ENCODE measurements at regions not wholly inside any gene's neighbourhood (a gene's known extent, or its start where the extent isn't known, plus 50 kb on each side); places are given as distances from the start of the nearest gene placed in this dataset.

DNA sequence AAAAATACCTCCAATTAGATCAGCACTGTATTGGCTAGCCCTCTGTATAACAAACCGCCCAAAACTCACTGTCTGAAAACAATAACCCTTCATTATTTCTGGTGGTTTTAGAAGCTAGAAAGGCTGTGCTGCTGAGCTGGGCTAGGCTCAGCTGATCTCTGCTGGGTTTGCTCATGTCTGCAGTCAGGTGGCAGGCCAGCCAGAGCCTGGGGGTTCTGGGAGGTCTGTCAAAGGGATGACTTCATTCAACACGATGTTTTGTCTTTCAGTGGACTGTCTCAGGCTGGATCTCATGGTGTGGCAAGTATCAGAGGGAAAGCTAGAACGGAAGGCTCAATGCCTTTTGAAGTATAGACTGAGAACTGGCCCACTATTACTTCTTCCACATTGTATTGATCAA, 335.1 kb upstream of the DMAC1 start:
- intact Hi-C loops (cut with micrococcal nuclease; ENCODE audit: unreplicated experiment) = no loop called here
- H3K4me3 ChIP-seq (replicated peaks in 1 of 3; ENCODE audit: insufficient read depth in 1 of 3, low read depth in 2 of 3, low read length in 3 of 3) = no peak overlapping the region
- POLR2A ChIA-PET = no interaction called here
- TF ChIP-seq ZNF652 (CRISPR knock-in tag; IDR thresholded peaks at IDR 0.05; ENCODE audit: borderline replicate concordance, low read depth) (no peak), ZBTB21 (CRISPR knock-in tag; IDR thresholded peaks at IDR 0.05) (no peak), ZNF615 (CRISPR knock-in tag; IDR thresholded peaks at IDR 0.05; ENCODE audit: borderline replicate concordance) (no peak), ZNF260 (CRISPR knock-in tag; IDR thresholded peaks at IDR 0.05; ENCODE audit: borderline replicate concordance, low read depth) (no peak), POLR2AphosphoS5 (IDR thresholded peaks at IDR 0.05; ENCODE audit: low read depth, low read length) (no peak)
- TF ChIP-seq, protein P1, sequence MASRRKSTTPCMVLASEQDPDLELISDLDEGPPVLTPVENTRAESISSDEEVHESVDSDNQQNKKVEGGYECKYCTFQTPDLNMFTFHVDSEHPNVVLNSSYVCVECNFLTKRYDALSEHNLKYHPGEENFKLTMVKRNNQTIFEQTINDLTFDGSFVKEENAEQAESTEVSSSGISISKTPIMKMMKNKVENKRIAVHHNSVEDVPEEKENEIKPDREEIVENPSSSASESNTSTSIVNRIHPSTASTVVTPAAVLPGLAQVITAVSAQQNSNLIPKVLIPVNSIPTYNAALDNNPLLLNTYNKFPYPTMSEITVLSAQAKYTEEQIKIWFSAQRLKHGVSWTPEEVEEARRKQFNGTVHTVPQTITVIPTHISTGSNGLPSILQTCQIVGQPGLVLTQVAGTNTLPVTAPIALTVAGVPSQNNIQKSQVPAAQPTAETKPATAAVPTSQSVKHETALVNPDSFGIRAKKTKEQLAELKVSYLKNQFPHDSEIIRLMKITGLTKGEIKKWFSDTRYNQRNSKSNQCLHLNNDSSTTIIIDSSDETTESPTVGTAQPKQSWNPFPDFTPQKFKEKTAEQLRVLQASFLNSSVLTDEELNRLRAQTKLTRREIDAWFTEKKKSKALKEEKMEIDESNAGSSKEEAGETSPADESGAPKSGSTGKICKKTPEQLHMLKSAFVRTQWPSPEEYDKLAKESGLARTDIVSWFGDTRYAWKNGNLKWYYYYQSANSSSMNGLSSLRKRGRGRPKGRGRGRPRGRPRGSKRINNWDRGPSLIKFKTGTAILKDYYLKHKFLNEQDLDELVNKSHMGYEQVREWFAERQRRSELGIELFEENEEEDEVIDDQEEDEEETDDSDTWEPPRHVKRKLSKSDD (CRISPR knock-in tag; IDR thresholded peaks at IDR 0.05; ENCODE audit: low read depth) = no peak
- TF ChIP-seq, protein P2, sequence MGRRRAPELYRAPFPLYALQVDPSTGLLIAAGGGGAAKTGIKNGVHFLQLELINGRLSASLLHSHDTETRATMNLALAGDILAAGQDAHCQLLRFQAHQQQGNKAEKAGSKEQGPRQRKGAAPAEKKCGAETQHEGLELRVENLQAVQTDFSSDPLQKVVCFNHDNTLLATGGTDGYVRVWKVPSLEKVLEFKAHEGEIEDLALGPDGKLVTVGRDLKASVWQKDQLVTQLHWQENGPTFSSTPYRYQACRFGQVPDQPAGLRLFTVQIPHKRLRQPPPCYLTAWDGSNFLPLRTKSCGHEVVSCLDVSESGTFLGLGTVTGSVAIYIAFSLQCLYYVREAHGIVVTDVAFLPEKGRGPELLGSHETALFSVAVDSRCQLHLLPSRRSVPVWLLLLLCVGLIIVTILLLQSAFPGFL (CRISPR knock-in tag; IDR thresholded peaks at IDR 0.05) = no peak
- CTCF ChIA-PET (ENCODE audit: low intra/inter-chr PET ratio, low total read pairs) = no interaction called here
- H3K4me1 ChIP-seq (ENCODE audit: insufficient read depth, low read length) = no peaks in the 10 kb centered on the region
- H3K9ac ChIP-seq (ENCODE audit: insufficient read depth, low read depth, low read length) = no peak overlapping the region
- no peak overlapping the region for H3K27ac ChIP-seq (ENCODE audit: extremely low read length, insufficient read depth, low read length)
- H3K27me3 ChIP-seq (ENCODE audit: control insufficient read depth in 1 of 2, insufficient read depth in 2 of 2, low read length in 2 of 2) = no peaks in the 10 kb centered on the region
- H3K36me3 ChIP-seq (replicated peaks in 1 of 2; ENCODE audit: control insufficient read depth in 1 of 2, insufficient read depth in 2 of 2, low read length in 2 of 2) = no peaks in the 10 kb centered on the region
- FAIRE-seq (no peak), ATAC-seq (no peak), DNase-seq (ENCODE audit: low spot score) (no peak)
- H3K9me3 ChIP-seq (ENCODE audit: low read length) = peaks cover 84% of the 10 kb centered on the region
- H2AFZ ChIP-seq (ENCODE audit: low read length) = no peak overlapping the region
- no peaks in the 10 kb centered on the region for H4K20me1 ChIP-seq (ENCODE audit: insufficient read depth, low read length)
- in situ Hi-C loops (cut with HindIII; ENCODE audit: extremely low pct_ligation_motif_present, low pct_unique_long_range_greater_than_20kb) = no loop called here
- H3K79me2 ChIP-seq (ENCODE audit: insufficient read depth, low read length) = no peaks in the 10 kb centered on the region
- no TSS peak for BruUV-seq (replicated peaks)
- WGBS (ENCODE audit: low lambda C conversion rate) = 0% methylated on average over 3 of the region's 3 CpGs
- no peak overlapping the region for H3K4me2 ChIP-seq (ENCODE audit: low read depth, low read length)
